NCI-H226 (cell line): ENCODE measurements at regions not wholly inside any gene's neighbourhood (a gene's known extent, or its start where the extent isn't known, plus 50 kb on each side); places are given as distances from the start of the nearest gene placed in this dataset.
A peak's percentile ranks its signal among the peaks of the same experiment; 100 is the strongest.

Source experiments
- DNase-seq: peaks from one replicate; pipeline ENCODE4 v3.0.0-alpha.2; 2015

GRCh38 chr2:9156483-9156882 is 50.1 kb upstream of the ASAP2 start:
- no peak for DNase-seq

GRCh38 chr2:9154061-9154460 is 52.6 kb upstream of the ASAP2 start:
- no peak for DNase-seq

GRCh38 chr2:9153643-9153980 is 53.0 kb upstream of the ASAP2 start:
- DNase-seq: no peak

GRCh38 chr2:9152975-9153642 is 53.5 kb upstream of the ASAP2 start:
- DNase-seq: no peak

DNA sequence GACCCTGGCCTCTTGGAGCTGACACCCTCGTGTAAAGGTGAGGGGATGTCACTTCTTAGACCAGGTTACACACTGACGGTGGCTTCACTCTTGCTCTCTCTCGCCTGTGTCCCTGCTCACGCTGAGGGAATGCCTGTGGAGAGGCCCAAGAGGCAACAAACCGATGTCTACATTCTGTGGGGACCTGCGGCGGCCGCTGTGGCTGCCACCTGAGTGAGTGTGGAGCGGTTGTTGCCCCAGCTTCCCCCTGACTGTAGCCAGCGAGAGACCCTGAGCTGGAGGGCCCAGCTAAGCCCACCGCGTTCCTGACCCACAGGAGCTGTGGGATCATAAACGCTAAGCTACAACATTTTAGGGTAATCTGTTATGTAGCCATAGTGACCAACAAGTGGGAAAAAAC is 55.7 kb upstream of the ASAP2 start:
- DNase-seq: no peak

DNA sequence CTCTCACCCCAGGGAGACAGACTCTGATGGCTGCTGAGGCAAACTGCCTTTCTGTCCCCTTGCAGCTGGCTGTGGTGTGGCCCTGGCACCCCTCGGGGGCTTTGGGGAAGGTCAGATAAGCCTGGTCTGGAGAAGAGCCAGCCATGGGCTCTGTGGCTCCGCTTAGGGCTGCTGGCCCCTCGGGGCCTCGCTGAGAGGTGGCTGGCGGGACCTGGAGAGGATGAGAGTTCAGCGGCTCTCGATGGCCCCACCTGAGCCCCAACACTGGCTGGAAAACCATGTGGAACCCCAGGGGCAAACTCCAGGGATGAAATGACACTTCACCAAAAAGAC is 56.1 kb upstream of the ASAP2 start:
- DNase-seq: no peak

DNA sequence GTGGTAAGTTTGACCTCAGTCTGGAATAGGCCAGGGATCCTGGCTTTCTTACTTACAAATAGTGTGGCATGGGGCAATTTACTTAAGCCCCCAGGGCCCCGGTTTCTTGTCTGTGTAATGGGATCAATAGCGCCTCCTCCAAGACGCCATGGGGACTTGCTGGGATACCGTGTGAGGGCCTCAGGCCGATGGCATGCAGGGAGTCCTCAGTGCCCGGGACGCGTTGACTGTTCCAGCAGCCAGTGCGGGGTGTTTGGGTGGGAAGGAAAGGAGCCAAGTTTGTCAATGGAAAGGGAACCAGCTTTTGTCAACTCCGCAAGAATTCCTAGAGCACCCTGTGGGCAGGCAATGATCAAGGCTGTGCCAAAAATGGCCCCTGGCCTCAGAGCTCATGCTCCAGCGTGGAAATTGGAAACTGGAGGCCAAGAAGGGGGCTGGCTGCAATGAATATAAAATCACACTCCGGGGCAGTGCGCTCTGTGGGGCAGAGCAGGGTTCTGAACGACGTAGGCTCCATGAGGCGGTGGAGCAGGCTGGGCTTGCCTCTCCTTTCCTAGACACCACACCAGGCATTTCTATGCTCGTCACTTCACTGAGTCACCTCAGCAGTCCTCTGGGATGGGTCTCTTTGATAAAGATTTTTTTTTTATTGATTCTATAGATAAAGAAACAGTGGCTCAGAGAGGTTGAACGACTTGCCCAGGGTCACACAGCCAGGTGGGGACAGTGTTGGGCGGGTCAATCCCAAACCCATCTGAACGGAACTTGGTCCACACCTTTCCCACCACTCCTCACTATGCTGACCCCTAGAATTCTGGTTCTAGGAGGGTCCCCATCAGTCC is 56.7 kb upstream of the ASAP2 start:
- no peak for DNase-seq

DNA sequence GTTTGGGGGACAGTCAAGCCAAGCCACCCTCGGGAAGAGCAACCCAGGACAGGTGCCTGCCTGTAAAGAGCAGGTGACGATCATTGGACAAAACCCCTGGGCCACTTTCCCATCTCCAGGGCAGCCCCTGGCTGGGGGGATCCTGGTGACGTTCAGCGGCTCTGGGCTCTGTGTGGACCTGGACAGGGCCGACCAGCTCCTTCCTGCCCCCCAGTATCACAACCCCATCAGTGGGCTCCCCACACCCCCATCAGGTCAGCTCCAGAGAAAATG is 57.3 kb upstream of the ASAP2 start:
- DNase-seq: no peak

DNA sequence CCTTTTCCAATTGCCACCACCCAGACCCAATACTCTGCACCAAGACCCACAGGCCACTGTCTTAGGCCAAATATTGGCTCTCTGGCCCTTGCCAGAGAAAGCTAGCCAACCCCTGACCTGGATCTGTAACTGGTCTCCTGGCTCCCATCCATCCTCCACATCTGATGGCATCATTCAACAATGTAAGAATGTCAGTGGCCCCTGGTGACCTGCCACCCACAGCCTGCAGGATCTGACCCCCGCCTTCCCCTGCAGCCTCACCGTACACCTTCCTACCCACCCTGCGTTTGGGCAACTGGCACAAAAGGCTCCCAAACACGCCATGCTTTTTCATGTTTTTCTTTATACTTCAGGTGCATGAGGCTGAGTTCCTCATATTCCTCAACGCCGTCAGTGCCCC is 60.0 kb upstream of the ASAP2 start:
- no peak for DNase-seq

GRCh38 chr2:9145752-9146430 is 60.7 kb upstream of the ASAP2 start:
- no peak for DNase-seq

DNA sequence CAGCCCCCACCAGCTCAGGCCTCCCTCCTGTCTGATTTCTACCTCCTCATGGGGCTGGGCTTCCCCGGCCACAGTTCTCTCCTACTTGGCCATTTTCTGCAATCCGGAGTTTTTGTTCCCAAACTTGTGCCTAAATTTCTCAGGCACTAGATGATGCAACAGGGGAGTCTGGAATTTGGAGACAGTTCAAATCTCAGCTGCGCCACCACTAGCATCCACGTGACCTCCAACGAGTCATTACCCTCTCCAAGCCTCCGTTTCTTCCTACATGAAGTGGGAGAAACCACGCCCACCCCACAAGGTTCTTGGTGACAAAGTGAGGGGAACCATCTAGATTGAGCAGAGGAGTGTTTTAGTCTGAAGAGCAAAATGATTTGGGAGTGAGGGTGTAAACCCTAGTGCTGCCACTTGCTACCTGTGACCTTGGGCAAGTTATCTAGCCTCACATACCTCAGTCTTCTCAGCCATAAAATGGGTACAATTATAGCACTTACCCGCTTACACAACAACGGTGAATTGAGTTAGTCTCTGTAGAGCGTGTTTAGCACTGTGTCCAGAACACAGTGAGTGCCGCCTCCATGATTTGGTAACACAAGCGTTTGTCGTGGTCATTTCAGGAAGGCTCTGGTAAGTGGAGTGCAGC is 61.4 kb upstream of the ASAP2 start:
- peak; percentile 63 for DNase-seq

GRCh38 chr2:9144617-9145016 is 62.0 kb upstream of the ASAP2 start:
- DNase-seq: peak; percentile 16

DNA sequence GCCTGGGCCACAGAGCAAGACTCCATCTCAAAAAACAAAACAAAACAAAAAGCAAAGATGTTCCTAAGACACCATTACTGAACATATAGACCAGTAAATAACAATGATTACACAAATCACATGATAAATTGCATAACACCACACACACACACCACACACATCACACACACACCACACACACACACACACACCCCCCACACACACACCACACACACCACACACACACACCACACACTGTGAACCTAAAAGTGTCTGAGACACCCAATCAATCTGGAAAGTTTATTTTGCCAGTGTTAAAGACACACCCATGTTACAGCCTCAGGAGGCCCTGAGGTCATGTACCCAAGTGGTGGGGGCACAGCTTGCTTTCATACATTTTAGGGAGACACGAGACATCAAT is 62.6 kb upstream of the ASAP2 start:
- no peak for DNase-seq

- DNase-seq: no peak
Observed at GRCh38 chr2:9143264-9143815, 63.3 kb upstream of the ASAP2 start.

- DNase-seq: peak; percentile 87
Observed at GRCh38 chr2:9142551-9143263, 63.9 kb upstream of the ASAP2 start.

GRCh38 chr2:9141706-9142460 is 64.7 kb upstream of the ASAP2 start:
- DNase-seq: no peak

DNA sequence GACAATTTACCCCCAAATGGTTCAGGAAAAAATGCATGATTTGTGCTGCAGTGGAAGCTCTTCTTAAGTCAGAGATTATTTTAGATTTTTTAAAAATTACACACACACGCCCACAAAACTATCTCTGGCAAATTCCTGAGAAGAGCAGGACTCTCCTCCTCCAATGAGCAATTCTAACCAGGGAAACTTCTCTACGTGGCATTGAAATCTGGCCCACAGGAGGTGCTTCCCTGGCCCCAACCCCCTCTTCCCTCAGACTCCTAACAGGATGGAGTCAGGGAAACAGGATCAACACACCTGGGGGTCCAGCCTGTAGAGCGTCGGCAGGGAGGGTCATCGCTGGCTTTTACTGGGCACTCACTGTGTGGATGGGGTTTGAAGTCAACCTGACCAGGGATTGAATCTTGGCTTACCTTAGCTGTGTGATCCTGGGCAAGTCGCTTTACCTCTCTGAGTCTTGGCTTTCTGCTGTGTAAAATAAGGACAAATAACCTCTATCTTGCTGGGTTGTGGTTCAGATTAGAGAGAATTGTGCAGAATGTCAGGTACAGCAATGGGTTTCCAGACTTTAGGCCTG is 65.4 kb upstream of the ASAP2 start:
- peak; percentile 56 for DNase-seq

DNA sequence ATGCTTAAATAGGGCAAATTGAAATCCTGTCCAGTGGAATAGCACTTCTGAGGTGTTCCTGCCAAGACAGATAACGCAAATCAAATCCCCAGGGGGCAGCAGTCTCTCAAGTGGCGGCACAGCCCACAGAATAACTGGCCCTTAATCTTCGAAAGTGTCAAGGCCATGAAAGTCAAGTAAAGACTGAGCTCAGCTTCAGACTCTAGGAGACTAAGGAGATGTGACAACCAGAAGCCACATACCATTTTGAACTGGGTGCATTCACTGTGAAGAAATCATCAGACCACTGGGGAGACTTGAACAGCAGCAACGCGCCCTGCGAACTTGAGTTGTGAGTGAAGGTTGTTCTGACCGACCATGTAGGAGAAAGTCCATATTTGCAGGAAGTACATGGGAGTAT is 66.0 kb upstream of the ASAP2 start:
- DNase-seq: no peak

GRCh38 chr2:9139491-9140443 is 66.8 kb upstream of the ASAP2 start:
- DNase-seq: peak; percentile 20

DNA sequence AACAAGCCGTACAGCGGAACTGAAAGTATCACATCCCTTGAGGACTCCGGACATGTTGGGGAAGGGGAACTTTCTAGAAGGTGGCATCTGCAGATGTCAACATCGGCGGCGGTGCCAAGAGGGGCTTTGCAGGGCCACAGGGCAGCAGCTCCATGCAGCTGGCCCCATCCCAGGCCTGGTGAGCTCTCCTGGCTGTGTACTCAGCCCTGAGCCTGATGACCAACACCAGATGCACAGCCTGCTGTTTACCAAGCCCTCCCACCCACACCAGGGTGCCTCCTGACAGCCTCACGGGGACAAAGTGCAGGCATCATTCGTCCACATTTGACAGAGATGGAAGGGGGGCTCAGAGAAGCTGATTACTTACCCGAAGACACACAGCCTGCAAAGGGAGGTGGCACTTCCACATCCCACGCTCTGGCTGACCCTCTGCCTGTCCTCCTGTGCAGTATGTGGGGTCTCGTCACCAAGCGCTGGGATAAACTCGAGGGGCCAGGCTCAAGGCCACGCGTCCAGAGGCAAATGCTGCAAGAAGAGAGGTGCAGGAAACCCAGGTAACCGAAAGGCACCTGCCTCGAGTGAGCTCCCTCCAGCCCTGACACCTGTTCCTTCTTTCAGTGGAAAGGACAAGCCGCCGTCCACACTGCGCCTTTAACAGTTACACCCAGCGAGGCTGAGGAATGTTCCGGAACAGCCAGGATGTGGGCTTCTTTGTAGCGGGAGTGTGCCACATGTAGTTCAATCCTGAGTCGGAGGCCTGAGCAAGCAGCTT is 69.0 kb upstream of the ASAP2 start:
- DNase-seq: no peak
